SJCRH30 (cell line): ENCODE measurements at regions not wholly inside any gene's neighbourhood (a gene's known extent, or its start where the extent isn't known, plus 50 kb on each side); places are given as distances from the start of the nearest gene placed in this dataset.

Experiments used
- DNase-seq, 2 experiments: peaks; one replicate each; pipeline ENCODE4 v3.0.0-alpha.2; 2015 to 2020
- H3K27ac ChIP-seq: fragments of 250-450 bp; sonication (Bioruptor Pico); 2 replicates; pipeline ENCODE4 v1.5.1; 2020; ENCODE audit warnings: mild to moderate bottlenecking, moderate library complexity
- H3K27me3 ChIP-seq: fragments of 250-450 bp; sonication (Bioruptor Pico); 2 replicates; pipeline ENCODE4 v1.5.1; 2020; ENCODE audit warnings: mild to moderate bottlenecking, moderate library complexity
- H3K36me3 ChIP-seq: fragments of 250-450 bp; sonication (Bioruptor Pico); 2 replicates; pipeline ENCODE4 v1.5.1; 2020; ENCODE audit warnings: mild to moderate bottlenecking, moderate library complexity
- H3K4me1 ChIP-seq: fragments of 250-450 bp; sonication (Bioruptor Pico); 2 replicates; pipeline ENCODE4 v1.5.1; 2020; ENCODE audit warnings: mild to moderate bottlenecking, moderate library complexity
- H3K4me3 ChIP-seq: fragments of 250-450 bp; sonication (Bioruptor Pico); 2 replicates; pipeline ENCODE4 v1.5.1; 2020; ENCODE audit warnings: mild to moderate bottlenecking, moderate library complexity
- H3K9me3 ChIP-seq: fragments of 250-450 bp; sonication (Bioruptor Pico); replicated peaks from 2 replicates; pipeline ENCODE4 v1.5.1; 2020; ENCODE audit warnings: mild to moderate bottlenecking, moderate library complexity

DNA sequence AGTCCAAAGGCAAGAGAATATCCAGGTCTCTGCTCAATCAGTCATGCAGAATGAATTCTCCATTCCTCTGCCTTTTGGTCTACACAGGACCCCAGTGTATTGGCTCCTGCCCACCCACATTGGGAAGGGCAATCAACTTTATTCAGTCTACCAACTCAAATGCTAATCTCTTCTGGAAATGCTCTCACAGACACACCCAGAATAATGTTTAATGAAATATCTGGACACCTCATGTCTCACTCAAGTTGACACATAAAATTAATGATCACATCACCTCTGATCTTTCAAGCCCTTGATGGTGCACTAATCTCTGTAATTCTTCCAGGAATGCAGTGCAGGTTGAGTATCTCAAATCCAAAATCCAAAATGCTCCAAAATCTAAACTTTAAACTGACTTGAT lies 315.6 kb downstream of the HRH4 start:
- Histone ChIP-seq H3K9me3 (no peaks in the 10 kb centered on the region), H3K4me3 (no peak overlapping the region), H3K36me3 (no peaks in the 10 kb centered on the region), H3K27me3 (no peaks in the 10 kb centered on the region), H3K27ac (no peak overlapping the region), H3K4me1 (no peaks in the 10 kb centered on the region)
- no peak for DNase-seq

DNA sequence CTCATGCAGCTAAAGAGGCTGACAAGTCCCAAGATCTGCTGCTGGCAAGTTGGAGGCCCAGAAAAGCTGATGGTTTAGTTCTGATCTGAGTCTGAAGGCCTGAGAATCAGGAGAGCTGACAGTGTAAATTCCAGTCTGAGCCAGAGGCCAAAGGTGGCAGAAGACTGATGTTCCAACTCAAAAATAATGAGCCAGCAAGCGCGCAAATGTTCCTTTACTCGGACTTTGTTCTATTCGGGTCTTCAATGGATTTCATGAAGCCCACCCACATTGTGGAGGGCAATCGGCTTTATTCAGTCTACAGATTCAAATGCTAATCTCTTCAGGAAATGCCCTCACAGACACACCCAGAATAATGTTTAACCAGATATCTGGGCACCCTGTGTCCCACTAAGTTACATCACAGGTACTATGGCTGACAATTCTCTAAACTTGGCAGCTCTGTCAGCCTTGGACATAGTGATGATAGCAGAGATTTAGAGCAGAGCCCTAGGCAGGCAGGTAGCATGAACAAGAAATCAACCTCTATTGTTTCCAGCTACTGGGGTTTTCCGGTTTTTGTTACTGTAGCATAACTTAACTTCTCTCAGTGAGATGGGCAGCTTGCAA lies 318.5 kb downstream of the HRH4 start:
- no peaks in the 10 kb centered on the region for H3K9me3 ChIP-seq

DNA sequence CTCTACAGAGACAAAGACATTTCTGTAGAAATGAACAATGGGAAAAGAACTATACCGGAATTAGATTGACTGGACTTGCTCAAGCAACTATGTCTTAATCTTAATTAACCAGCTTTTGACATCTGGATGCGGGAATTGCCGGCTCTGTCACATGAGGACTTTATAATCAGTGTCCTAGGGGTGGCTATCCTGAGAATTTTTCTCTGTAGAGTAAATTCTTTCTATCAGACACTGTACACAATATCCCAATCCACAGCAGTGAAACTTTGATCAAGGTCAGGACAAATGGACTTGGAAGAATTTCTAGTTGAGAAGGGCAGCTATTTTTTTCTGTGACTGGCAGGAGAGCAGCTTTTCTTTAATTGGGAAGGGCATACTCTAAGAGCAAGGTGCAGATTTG lies 322.1 kb downstream of the HRH4 start:
- Histone ChIP-seq H3K36me3 (no peaks in the 10 kb centered on the region), H3K27me3 (no peaks in the 10 kb centered on the region), H3K4me1 (no peaks in the 10 kb centered on the region), H3K9me3 (no peaks in the 10 kb centered on the region), H3K27ac (no peak overlapping the region), H3K4me3 (no peak overlapping the region)
- no peak for DNase-seq

More for the DNA sequence above, 318.5 kb downstream of the HRH4 start:
- DNase-seq = no peak
- no peaks in the 10 kb centered on the region for H3K27me3 ChIP-seq
- H3K36me3 ChIP-seq = no peaks in the 10 kb centered on the region
- no peaks in the 10 kb centered on the region for H3K4me1 ChIP-seq
- no peak overlapping the region for H3K4me3 ChIP-seq
- H3K27ac ChIP-seq = no peak overlapping the region

DNA sequence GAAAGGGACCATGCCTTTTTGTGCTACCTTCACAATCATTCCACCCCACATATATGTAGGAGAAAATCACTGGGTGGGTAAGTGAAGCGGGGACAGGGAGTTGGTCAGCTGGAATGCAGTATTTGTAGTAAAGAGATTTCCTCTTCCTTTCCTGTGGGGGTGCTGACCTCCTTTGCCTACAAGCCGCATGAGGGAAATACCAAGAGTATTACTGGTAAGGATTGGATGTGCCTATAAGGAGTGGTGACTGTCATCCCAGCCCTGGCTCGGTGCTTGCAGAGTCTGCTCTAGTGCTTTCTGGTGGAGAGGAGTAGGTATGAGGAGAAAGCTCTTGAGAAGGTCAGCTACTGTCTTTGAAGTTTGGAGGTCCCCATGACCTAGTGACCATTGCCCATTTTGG lies 324.6 kb downstream of the HRH4 start:
- no peak for DNase-seq
- no peaks in the 10 kb centered on the region for H3K9me3 ChIP-seq
- no peak overlapping the region for H3K4me3 ChIP-seq
- no peaks in the 10 kb centered on the region for H3K27me3 ChIP-seq
- H3K36me3 ChIP-seq = no peaks in the 10 kb centered on the region
- H3K4me1 ChIP-seq = no peaks in the 10 kb centered on the region
- H3K27ac ChIP-seq = no peak overlapping the region

DNA sequence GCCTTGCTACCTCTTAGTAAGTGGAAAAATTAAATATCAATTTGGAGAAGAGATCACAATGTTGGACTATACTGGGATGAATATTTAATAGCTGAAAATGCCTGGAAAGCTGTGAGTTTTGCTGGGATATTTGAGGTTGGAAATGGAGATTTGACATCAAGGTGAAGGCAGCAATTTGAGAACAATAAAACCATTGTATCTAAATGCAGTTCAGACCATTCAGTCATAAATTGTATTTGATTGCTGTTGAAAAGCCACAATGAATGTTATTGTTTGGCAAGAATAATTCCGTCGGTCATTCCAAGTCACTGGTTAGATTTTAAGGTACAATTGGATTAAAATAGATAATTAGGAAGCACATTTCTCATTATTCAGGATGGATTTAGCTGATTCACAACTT lies 325.6 kb downstream of the HRH4 start:
- Histone ChIP-seq H3K4me3 (no peak overlapping the region), H3K9me3 (no peaks in the 10 kb centered on the region), H3K36me3 (no peaks in the 10 kb centered on the region), H3K27me3 (no peaks in the 10 kb centered on the region), H3K4me1 (no peaks in the 10 kb centered on the region), H3K27ac (no peak overlapping the region)
- DNase-seq = no peak

DNA sequence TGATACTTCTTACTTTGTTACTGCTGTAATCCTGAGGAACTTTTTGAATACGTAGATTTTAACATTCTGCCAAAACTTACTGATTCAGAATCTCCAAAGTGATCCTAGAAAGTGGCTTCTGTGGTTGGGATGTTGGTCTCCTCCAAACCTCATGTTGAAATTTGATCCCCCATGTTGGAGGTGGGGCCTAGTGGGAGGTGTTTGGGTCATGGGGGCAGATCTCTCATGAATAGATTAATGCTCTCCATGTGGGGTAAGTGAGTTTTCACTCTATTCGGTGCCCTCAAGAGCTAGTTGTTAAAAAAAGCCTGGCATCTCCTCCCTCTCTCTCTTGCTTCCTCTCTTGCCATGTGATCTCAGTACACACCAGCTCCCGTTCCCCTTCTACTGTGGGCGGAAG lies 329.9 kb downstream of the HRH4 start:
- peak; percentile 11 to 30 for DNase-seq
- Histone ChIP-seq H3K27ac (no peak overlapping the region), H3K4me3 (no peak overlapping the region), H3K9me3 (no peaks in the 10 kb centered on the region), H3K36me3 (no peaks in the 10 kb centered on the region), H3K4me1 (peaks cover 3% of the 10 kb centered on the region; the same call in 1 of the 2 replicates), H3K27me3 (no peaks in the 10 kb centered on the region)

DNA sequence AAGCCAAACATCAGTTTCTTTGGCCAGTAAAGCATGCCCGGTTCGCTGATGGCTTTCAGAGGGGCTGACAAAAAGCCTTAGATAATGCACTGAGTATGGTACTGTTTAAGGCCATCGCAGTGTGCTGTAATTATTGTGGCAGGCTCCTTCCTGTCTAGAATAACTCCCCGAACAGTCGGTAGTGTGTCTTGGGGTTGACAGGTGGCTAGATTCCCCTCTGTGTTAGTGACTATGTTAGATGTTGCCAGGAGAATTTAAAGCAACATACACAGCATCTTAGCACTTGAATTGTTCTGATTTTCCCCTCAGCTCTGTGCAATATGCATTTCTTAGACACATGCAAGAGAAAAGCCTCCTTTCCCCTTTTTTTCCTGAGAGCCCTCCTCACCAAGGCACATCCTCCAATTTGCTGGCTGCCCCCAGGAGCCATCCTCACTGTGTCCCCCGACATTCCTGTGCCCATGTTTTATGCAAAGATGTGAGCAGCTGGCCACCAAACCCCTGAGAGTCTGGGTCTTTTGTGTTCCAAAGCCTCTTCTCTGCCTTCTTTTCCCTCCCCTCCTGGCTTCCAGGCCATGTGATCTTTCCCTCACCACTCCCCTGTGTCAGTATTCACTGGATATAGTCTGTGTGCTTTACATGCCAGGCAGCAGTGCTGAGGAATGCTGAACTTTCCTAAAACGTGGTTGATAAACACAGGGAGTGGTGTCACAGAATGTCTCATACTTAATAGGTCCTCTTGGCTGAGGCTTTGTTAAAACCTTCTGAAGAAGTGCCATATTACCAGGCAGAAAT lies 331.5 kb downstream of the HRH4 start:
- peaks cover 3% of the 10 kb centered on the region; the same call in 1 of the 2 replicates for H3K4me1 ChIP-seq
- no peaks in the 10 kb centered on the region for H3K9me3 ChIP-seq
- H3K4me3 ChIP-seq = no peak overlapping the region
- no peaks in the 10 kb centered on the region for H3K27me3 ChIP-seq
- DNase-seq = peak; percentile 31 to 66
- H3K36me3 ChIP-seq = no peaks in the 10 kb centered on the region
- H3K27ac ChIP-seq = peak overlapping the region; percentile 50

DNA sequence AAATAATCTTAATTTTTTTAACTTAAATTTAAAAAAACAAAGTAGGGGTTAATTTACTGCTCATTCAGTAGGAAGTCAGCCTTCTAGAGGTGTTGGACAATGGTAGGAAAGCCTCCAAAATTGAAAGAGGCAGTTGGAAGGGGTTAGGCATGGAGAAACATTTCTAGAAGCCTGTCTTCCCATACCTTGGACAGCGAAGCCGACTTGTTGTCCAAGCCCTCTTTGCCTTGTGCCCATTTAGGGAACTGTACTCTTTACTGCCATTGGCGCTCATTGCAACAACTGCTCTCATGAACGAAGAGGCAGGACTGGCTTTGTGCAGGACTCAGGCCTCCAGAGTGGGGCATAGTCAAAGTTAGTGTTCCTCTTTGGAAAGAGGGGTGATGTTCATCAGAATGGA lies 333.3 kb downstream of the HRH4 start:
- Histone ChIP-seq H3K9me3 (no peaks in the 10 kb centered on the region), H3K27ac (no peak overlapping the region), H3K27me3 (no peaks in the 10 kb centered on the region), H3K4me3 (no peak overlapping the region), H3K4me1 (peaks cover 3% of the 10 kb centered on the region; the same call in 1 of the 2 replicates), H3K36me3 (no peaks in the 10 kb centered on the region)
- DNase-seq = no peak

DNA sequence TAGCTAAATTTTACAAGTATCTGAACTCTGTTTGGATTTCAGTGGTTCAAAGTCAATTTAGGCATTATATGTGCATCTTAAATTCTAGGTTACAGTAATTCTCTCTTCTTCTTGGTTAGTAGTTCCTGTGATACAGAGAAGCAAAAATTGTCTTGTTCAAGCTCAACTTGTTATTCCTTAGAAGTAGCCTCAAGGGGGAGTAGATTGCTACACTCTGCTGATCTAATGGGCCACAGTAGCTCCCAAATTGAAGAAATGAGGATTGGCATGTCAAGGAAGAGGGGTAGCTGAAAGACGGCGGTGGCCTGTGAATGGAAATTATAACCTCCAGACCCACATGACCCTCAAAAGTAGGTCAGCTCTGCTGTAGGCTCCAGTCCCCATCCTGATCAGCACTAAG lies 334.7 kb downstream of the HRH4 start:
- H3K36me3 ChIP-seq = no peaks in the 10 kb centered on the region
- H3K4me3 ChIP-seq = no peak overlapping the region
- no peaks in the 10 kb centered on the region for H3K27me3 ChIP-seq
- no peaks in the 10 kb centered on the region for H3K9me3 ChIP-seq
- H3K27ac ChIP-seq = no peak overlapping the region
- DNase-seq = no peak
- peaks cover 3% of the 10 kb centered on the region; the same call in 1 of the 2 replicates for H3K4me1 ChIP-seq

DNA sequence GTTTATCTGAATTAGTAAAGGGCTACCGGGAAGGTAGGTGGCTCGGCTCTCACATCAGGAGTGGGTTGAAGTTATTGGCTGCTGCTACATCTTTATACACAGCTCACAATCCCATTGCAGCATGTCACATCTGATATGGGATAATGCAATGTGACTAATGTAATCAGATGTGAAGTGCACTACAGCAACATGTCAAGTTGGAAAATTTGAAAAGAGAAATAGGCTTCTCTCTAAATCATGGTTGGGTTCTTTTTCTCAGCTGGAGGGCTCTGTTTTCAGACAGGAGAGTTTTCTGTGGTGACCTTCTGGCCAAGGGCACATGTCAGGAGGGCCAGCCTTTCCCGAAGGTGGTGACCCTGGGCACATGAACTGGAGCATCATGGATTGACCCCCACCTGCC lies 337.5 kb downstream of the HRH4 start:
- no peak overlapping the region for H3K27ac ChIP-seq
- no peaks in the 10 kb centered on the region for H3K27me3 ChIP-seq
- no peaks in the 10 kb centered on the region for H3K36me3 ChIP-seq
- no peak for DNase-seq
- H3K4me3 ChIP-seq = no peak overlapping the region
- H3K9me3 ChIP-seq = no peaks in the 10 kb centered on the region
- no peaks in the 10 kb centered on the region for H3K4me1 ChIP-seq

DNA sequence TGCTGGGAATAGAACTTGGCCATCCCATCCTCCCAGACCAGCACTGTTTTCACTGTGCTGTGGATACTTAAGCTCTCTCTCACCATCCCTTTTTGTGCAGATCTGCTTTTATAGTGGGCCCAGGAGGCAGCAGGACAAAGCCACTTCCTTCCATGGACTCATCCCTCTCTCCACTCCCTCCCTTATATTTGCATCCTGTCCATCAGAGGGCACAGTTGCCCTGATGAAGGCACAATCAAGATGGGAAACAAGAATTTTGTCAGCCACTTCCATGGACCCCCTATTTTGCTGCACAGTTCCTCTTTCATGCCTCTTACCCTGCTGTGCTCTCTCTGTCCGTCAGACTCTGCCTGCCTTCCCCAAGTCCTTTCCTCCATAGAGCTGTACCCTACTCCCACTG lies 338.7 kb downstream of the HRH4 start:
- no peak overlapping the region for H3K4me3 ChIP-seq
- no peaks in the 10 kb centered on the region for H3K27me3 ChIP-seq
- H3K27ac ChIP-seq = no peak overlapping the region
- no peaks in the 10 kb centered on the region for H3K36me3 ChIP-seq
- DNase-seq = peak in 1 of 2 experiments; percentile 6
- H3K4me1 ChIP-seq = no peaks in the 10 kb centered on the region
- no peaks in the 10 kb centered on the region for H3K9me3 ChIP-seq

DNA sequence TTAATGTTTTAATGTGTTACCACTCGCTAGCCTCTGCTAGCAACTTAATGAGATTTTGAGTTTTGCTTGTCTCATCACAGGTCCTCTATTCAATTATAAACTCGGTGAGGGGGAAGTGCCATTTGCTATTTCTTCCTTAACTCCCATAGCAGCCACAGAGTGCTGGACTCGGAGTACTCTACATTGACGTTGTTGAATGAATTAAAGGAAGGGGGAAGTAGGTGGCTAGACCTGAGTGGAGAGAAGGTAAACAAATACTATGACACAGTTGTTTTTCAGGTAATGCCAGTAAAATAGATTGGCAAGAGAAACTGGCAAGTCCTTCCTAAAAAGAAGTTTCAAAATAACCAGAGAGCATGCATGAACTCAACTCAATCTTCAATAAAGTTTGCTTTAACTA lies 339.3 kb downstream of the HRH4 start:
- Histone ChIP-seq H3K9me3 (no peaks in the 10 kb centered on the region), H3K27ac (no peak overlapping the region), H3K4me3 (no peak overlapping the region), H3K36me3 (no peaks in the 10 kb centered on the region), H3K27me3 (no peaks in the 10 kb centered on the region), H3K4me1 (no peaks in the 10 kb centered on the region)
- DNase-seq = no peak

DNA sequence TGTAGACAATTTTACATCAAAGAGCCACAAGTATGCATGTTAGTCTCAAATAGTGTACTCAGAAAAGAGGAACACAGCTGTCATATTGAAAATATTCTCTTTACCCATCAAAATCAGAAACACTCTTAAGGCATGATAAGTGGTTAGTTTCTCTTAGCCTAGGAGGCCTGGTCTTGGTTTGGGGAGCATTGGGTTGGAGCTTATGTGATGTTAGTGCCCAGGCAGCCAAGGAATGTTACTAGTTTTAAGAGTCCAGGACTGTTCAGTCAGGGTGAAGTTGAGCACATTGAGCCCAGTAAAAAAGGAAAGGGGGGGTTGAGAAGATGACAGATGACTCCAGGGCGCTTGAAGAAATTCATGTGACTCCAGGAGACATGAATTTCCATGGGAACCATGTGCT lies 340.6 kb downstream of the HRH4 start:
- Histone ChIP-seq H3K4me3 (no peak overlapping the region), H3K4me1 (no peaks in the 10 kb centered on the region), H3K9me3 (no peaks in the 10 kb centered on the region), H3K27me3 (no peaks in the 10 kb centered on the region), H3K27ac (no peak overlapping the region), H3K36me3 (no peaks in the 10 kb centered on the region)
- DNase-seq = no peak

DNA sequence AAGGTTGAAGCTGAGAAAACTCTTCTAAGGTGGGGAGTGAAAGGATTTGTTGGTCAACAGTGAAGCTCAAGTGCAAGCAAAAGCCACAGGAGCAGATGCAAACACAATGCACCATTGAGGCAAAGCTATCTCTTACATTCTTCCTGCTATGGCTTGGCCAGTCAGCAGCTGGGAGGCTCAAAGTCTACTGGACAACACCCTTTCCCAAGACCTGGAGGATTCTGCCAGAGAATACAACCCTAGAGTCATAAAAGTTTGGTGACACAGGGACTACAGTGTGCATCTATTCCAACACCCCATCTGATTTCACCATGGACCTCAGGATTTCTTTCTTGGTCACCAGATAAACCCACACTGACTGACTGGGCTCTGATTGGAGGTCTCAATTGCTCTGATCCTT lies 342.0 kb downstream of the HRH4 start:
- Histone ChIP-seq H3K27ac (no peak overlapping the region), H3K4me1 (no peaks in the 10 kb centered on the region), H3K27me3 (no peaks in the 10 kb centered on the region), H3K36me3 (no peaks in the 10 kb centered on the region), H3K4me3 (no peak overlapping the region), H3K9me3 (no peaks in the 10 kb centered on the region)
- no peak for DNase-seq

DNA sequence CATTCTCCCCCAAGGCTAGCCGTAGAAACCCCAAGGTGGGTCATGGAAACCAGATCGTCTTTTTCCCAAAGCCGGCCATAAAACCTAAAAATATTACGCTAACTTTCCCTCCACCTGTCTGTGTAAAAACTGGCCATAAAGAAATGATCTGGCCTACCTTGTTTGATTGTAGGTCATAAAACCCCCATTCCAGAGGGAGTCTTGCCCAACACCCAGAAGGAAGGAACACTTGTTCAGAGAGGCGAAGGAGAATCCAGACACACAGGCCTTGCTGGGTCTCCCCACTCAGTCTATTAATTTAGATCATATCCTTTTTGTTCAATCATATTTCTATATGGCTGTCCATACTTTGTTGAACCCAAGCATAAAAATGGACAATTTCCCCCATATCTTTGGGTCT lies 344.7 kb downstream of the HRH4 start:
- Histone ChIP-seq H3K36me3 (no peaks in the 10 kb centered on the region), H3K27me3 (no peaks in the 10 kb centered on the region), H3K27ac (no peak overlapping the region), H3K4me3 (no peak overlapping the region), H3K9me3 (no peaks in the 10 kb centered on the region), H3K4me1 (no peaks in the 10 kb centered on the region)
- no peak for DNase-seq
